ENCODE measurements at regions not wholly inside any gene's neighbourhood (a gene's known extent, or its start where the extent isn't known, plus 50 kb on each side); places are given as distances from the start of the nearest gene placed in this dataset.

DNA sequence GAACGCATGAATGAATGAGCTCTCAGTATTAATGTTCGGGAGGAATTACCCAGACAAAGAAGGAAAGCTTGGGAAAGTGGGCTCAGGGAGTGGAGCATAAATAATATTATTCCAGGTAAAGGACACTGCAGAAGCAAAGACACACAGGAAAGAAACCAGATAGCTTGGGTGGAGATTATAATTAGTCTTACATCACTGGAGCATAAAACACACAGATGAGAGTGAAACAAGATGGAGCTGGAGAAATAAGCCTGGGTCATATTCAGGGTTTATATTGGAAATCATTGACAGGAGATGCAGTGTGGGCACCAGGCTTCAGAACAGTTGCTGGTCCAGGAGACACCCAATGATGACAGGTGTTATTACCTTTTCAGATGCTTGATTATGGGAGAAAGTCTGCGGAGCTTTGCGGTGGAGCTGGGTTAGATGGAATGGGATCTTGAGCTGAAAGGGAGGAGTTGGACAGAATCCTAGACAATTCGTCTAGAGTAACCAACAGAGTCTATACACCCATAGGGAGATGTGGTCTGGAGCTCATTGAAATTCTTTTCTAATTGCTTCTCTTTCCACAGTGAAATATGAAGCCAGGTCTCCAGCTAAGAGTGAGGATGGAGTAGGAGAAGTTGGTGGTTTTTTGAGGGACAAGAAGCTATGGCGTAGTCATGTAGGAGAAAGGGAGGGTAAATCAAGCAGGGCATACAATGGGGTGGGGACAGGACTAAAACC lies 227.2 kb downstream of the FAM76B start:
- TF ChIP-seq CTCF (IDR thresholded peaks at IDR 0.05) (no peak), POLR2A (IDR thresholded peaks at IDR 0.05) (no peak)

Data from right lobe of liver (tissue), 4 donors.